ENCODE measurements at regions not wholly inside any gene's neighbourhood (a gene's known extent, or its start where the extent isn't known, plus 50 kb on each side); places are given as distances from the start of the nearest gene placed in this dataset.
A peak's percentile ranks its signal among the peaks of the same experiment; 100 is the strongest.
"Not testable (repeated sequence)": the region's sequence is repeated elsewhere in the genome, so short reads cannot be mapped to it uniquely, and the experiment has no call there.

DNA sequence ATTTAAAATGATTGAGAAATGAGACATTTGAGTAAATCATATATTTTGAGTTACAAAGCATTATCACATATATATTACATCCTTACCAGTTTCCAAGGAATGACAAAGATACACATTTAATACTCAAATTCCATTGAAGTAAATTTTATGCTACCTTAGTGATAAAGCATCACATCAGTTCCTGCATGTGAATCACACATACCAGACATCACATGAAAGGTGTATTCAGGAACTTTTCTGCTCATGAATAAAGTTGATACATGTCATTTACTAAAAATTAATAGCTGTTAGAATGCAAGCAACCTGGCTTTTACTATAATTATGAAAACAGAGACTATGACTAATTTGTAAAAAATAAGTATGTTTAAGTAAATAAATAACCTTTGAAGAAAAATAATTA lies 548.8 kb upstream of the SLC39A10 start:
- no peak for DNase-seq (ENCODE audit: extremely low spot score, unreplicated experiment)
- Mint-ChIP-seq H3K27me3 (ENCODE audit: unreplicated experiment) (no peaks in the 10 kb centered on the region), H3K9me3 (ENCODE audit: unreplicated experiment) (no peaks in the 10 kb centered on the region), H3K4me3 (ENCODE audit: unreplicated experiment) (no peak overlapping the region), H3K36me3 (ENCODE audit: unreplicated experiment) (no peaks in the 10 kb centered on the region), H3K27ac (ENCODE audit: unreplicated experiment) (no peak overlapping the region), H3K4me1 (ENCODE audit: unreplicated experiment) (no peaks in the 10 kb centered on the region)
- TF ChIP-seq, protein P1, sequence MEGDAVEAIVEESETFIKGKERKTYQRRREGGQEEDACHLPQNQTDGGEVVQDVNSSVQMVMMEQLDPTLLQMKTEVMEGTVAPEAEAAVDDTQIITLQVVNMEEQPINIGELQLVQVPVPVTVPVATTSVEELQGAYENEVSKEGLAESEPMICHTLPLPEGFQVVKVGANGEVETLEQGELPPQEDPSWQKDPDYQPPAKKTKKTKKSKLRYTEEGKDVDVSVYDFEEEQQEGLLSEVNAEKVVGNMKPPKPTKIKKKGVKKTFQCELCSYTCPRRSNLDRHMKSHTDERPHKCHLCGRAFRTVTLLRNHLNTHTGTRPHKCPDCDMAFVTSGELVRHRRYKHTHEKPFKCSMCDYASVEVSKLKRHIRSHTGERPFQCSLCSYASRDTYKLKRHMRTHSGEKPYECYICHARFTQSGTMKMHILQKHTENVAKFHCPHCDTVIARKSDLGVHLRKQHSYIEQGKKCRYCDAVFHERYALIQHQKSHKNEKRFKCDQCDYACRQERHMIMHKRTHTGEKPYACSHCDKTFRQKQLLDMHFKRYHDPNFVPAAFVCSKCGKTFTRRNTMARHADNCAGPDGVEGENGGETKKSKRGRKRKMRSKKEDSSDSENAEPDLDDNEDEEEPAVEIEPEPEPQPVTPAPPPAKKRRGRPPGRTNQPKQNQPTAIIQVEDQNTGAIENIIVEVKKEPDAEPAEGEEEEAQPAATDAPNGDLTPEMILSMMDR (IDR thresholded peaks at IDR 0.05) = no peak

DNA sequence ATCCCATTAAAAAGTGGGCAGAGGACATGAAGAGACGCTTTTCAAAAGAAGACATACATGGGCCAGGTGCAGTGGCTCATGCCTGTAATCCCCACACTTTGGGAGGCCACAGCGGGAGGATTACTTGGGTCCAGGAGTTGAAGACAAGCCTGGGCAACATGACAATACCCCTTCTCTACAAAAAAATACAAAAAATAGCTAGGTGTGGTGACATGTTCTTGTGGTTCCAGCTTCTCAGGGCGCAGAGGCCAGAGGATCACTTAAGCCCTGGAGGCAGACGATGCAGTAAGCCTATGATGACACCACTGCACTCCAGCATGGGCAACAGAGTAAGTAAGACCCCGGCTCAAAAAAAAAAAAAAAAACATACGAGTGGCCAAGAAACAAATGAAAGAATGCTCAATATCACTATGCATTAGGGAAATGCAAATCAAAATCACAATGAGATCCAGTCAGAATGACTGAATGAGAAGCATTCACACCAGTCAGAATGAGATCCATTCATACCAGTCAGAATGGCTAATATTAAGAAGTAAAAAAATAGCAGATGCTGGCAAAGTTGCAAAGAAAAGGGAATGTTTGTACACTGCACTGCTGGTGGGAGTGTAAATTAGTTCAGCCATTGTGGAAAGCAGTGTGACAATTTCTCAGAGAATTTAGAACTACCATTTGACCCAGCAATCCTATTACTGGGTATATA lies 550.2 kb upstream of the SLC39A10 start:
- TF ChIP-seq, protein P1 (IDR thresholded peaks at IDR 0.05) = no peak
- H3K4me1 Mint-ChIP-seq (ENCODE audit: unreplicated experiment) = no peaks in the 10 kb centered on the region

DNA sequence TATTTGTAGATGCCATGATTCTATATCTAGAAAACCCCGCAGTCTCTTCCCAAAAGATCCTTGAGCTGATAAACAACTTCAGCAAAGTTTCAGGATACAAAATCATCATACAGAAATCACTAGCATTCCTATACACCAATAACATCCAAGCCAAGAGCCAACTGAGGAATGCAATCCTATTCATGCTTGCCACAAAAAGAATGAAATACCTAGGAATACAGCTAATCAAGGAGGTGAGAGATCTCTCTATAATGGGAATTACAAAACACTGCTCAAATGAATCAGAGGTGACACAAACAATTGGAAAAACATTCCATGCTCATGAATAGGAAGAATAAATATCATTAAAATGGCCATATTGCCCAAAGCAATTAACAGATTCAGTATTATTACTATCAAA lies 551.4 kb upstream of the SLC39A10 start:
- no peaks in the 10 kb centered on the region for H3K9me3 Mint-ChIP-seq (ENCODE audit: unreplicated experiment)
- H3K27me3 Mint-ChIP-seq (ENCODE audit: unreplicated experiment) = no peaks in the 10 kb centered on the region
- TF ChIP-seq, protein P1 (IDR thresholded peaks at IDR 0.05) = no peak
- no peak overlapping the region for H3K27ac Mint-ChIP-seq (ENCODE audit: unreplicated experiment)
- no peak for DNase-seq (ENCODE audit: extremely low spot score, unreplicated experiment)
- no peak overlapping the region for H3K4me3 Mint-ChIP-seq (ENCODE audit: unreplicated experiment)
- H3K4me1 Mint-ChIP-seq (ENCODE audit: unreplicated experiment) = no peaks in the 10 kb centered on the region
- H3K36me3 Mint-ChIP-seq (ENCODE audit: unreplicated experiment) = no peaks in the 10 kb centered on the region

More for the DNA sequence above, 550.2 kb upstream of the SLC39A10 start:
- Mint-ChIP-seq H3K4me3 (ENCODE audit: unreplicated experiment) (no peak overlapping the region), H3K36me3 (ENCODE audit: unreplicated experiment) (no peaks in the 10 kb centered on the region), H3K9me3 (ENCODE audit: unreplicated experiment) (no peaks in the 10 kb centered on the region), H3K27me3 (ENCODE audit: unreplicated experiment) (no peaks in the 10 kb centered on the region), H3K27ac (ENCODE audit: unreplicated experiment) (no peak overlapping the region)
- no peak for DNase-seq (ENCODE audit: extremely low spot score, unreplicated experiment)

GRCh38 chr2:195094330-195094729 lies 562.7 kb upstream of the SLC39A10 start:
- no peak overlapping the region for H3K27ac Mint-ChIP-seq (ENCODE audit: unreplicated experiment)
- no peak for DNase-seq (ENCODE audit: extremely low spot score, unreplicated experiment)
- TF ChIP-seq, protein P1 (IDR thresholded peaks at IDR 0.05) = no peak
- no peak overlapping the region for H3K4me3 Mint-ChIP-seq (ENCODE audit: unreplicated experiment)
- H3K27me3 Mint-ChIP-seq (ENCODE audit: unreplicated experiment) = peaks cover 2% of the 10 kb centered on the region
- H3K4me1 Mint-ChIP-seq (ENCODE audit: unreplicated experiment) = no peaks in the 10 kb centered on the region
- H3K36me3 Mint-ChIP-seq (ENCODE audit: unreplicated experiment) = no peaks in the 10 kb centered on the region
- H3K9me3 Mint-ChIP-seq (ENCODE audit: unreplicated experiment) = no peaks in the 10 kb centered on the region

- no peak overlapping the region for H3K4me3 Mint-ChIP-seq (ENCODE audit: unreplicated experiment)
- no peaks in the 10 kb centered on the region for H3K4me1 Mint-ChIP-seq (ENCODE audit: unreplicated experiment)
- H3K9me3 Mint-ChIP-seq (ENCODE audit: unreplicated experiment) = peaks cover 3% of the 10 kb centered on the region
- no peak overlapping the region for H3K27ac Mint-ChIP-seq (ENCODE audit: unreplicated experiment)
- H3K36me3 Mint-ChIP-seq (ENCODE audit: unreplicated experiment) = no peaks in the 10 kb centered on the region
- TF ChIP-seq, protein P1 (IDR thresholded peaks at IDR 0.05) = peak; percentile 6
- H3K27me3 Mint-ChIP-seq (ENCODE audit: unreplicated experiment) = peaks cover 2% of the 10 kb centered on the region
- DNase-seq (ENCODE audit: extremely low spot score, unreplicated experiment) = no peak
Observed at GRCh38 chr2:195092341-195092740, 564.7 kb upstream of the SLC39A10 start.

DNA sequence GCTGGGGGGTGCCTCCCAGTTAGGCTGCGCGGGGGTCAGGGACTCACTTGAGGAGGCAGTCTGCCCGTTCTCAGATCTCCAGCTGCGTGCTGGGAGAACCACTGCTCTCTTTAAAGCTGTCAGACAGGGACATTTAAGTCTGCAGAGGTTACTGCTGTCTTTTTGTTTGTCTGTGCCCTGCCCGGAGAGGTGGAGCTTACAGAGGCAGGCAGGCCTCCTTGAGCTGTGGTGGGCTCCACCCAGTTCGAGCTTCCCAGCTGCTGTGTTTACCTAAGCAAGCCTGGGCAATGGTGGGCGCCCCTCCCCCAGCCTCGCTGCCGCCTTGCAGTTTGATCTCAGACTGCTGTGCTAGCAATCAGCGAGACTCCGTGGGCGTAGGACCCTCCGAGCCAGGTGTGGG lies 584.2 kb upstream of the SLC39A10 start:
- not testable (repeated sequence) for H3K4me3 Mint-ChIP-seq (ENCODE audit: unreplicated experiment); H3K27ac Mint-ChIP-seq (ENCODE audit: unreplicated experiment); H3K36me3 Mint-ChIP-seq (ENCODE audit: unreplicated experiment); H3K9me3 Mint-ChIP-seq (ENCODE audit: unreplicated experiment); H3K27me3 Mint-ChIP-seq (ENCODE audit: unreplicated experiment); DNase-seq (ENCODE audit: extremely low spot score, unreplicated experiment); H3K4me1 Mint-ChIP-seq (ENCODE audit: unreplicated experiment)

Data from osteocyte (in vitro differentiated cells).